H1 (cell line): ENCODE measurements at regions not wholly inside any gene's neighbourhood (a gene's known extent, or its start where the extent isn't known, plus 50 kb on each side); places are given as distances from the start of the nearest gene placed in this dataset.

Experiments used
- BRCA1 ChIP-seq: IDR thresholded peaks from 2 replicates; pipeline ENCODE4 v1.6.1; 2012; ENCODE audit warnings: low read depth, low read length, improper control_type of control experiment
- CHD2 ChIP-seq: IDR thresholded peaks from 2 replicates; pipeline ENCODE4 v1.6.1; 2012; ENCODE audit warnings: low read length, improper control_type of control experiment
- CREB1 ChIP-seq: IDR thresholded peaks from 2 replicates; pipeline ENCODE4 v1.6.1; 2012; ENCODE audit warnings: inconsistent platforms
- CTCF ChIP-seq, 3 experiments: IDR thresholded peaks; 1 replicate in 2 of 3; 2 replicates in 1 of 3; pipeline versions ENCODE4 v1.5.1 to v1.6.1; 2011; ENCODE audit warnings: low read length in 3 of 3, mild to moderate bottlenecking in 3 of 3, inconsistent platforms in 2 of 3, low read depth in 1 of 3, moderate library complexity in 1 of 3; ENCODE audit not compliant: insufficient read depth in 1 of 3; ENCODE audit errors: control extremely low read depth in 1 of 3
- KDM1A ChIP-seq: fragments of 200-600, 300-600 bp; sonication (generic); IDR thresholded peaks from 2 replicates; pipeline ENCODE4 v1.7.1; 2016; ENCODE audit warnings: mild to moderate bottlenecking, low read length, borderline replicate concordance
- NRF1 ChIP-seq: IDR thresholded peaks from 2 replicates; pipeline ENCODE4 v1.6.1; 2011; ENCODE audit warnings: mild to moderate bottlenecking, low read depth, low read length, improper control_type of control experiment
- POLR2A ChIP-seq, 2 experiments: IDR thresholded peaks; 1 replicate in 1 of 2; 2 replicates in 1 of 2; pipeline ENCODE4 v1.6.1; 2011; ENCODE audit warnings: low read depth in 2 of 2, low read length in 2 of 2, mild to moderate bottlenecking in 2 of 2; ENCODE audit errors: control extremely low read depth in 1 of 2
- POLR2AphosphoS5 ChIP-seq: IDR thresholded peaks from 2 replicates; pipeline ENCODE4 v1.6.1; 2011; ENCODE audit warnings: low read depth, low read length
- RAD21 ChIP-seq, 2 experiments: IDR thresholded peaks in 1 of 2; conservative IDR thresholded peaks in 1 of 2; 2 replicates each; pipeline ENCODE4 v1.6.1; 2011; ENCODE audit warnings: low read depth in 2 of 2, low read length in 2 of 2, improper control_type of control experiment in 1 of 2, inconsistent platforms in 1 of 2, mild to moderate bottlenecking in 1 of 2, moderate library complexity in 1 of 2
- RFX5 ChIP-seq: IDR thresholded peaks from 2 replicates; pipeline ENCODE4 v1.6.1; 2011; ENCODE audit warnings: low read depth, low read length, improper control_type of control experiment, borderline replicate concordance
- SRF ChIP-seq: IDR thresholded peaks from 2 replicates; pipeline ENCODE4 v1.6.1; 2011; ENCODE audit warnings: mild to moderate bottlenecking, low read depth, low read length, moderate library complexity
- TBP ChIP-seq: IDR thresholded peaks from 2 replicates; pipeline ENCODE4 v1.6.1; 2011; ENCODE audit warnings: low read depth, low read length, improper control_type of control experiment
- ZNF274 ChIP-seq: IDR thresholded peaks from 2 replicates; pipeline ENCODE4 v1.7.0; 2012; ENCODE audit warnings: low read length, borderline replicate concordance; ENCODE audit errors: extremely low read depth

GRCh38 chr9:40928803-40929487, 199.5 kb downstream of the FOXD4L6 start:
- TF ChIP-seq KDM1A = no peak
- TF ChIP-seq POLR2A (IDR thresholded peaks at IDR 0.05; ENCODE audit: control extremely low read depth in 1 of 2, low read depth in 2 of 2, low read length in 2 of 2) = no peak
- TF ChIP-seq POLR2AphosphoS5 = no peak
- no peak for TF ChIP-seq SRF
- no peak for TF ChIP-seq TBP
- no peak for TF ChIP-seq NRF1
- TF ChIP-seq RAD21 (IDR thresholded peaks at IDR 0.05 in 1 of 2, conservative IDR thresholded peaks at IDR 0.05 in 1 of 2; ENCODE audit: low read depth in 2 of 2, low read length in 2 of 2) = no peak
- TF ChIP-seq CTCF (IDR thresholded peaks at IDR 0.05; ENCODE audit: control extremely low read depth in 1 of 3, insufficient read depth in 1 of 3, low read depth in 1 of 3, low read length in 3 of 3) = no peak
- no peak for TF ChIP-seq ZNF274
- TF ChIP-seq RFX5 = no peak
- no peak for TF ChIP-seq BRCA1
- TF ChIP-seq CHD2 = no peak
- TF ChIP-seq CREB1 = no peak
